Coronary artery (tissue), 2 donors: ENCODE measurements at regions not wholly inside any gene's neighbourhood (a gene's known extent, or its start where the extent isn't known, plus 50 kb on each side); places are given as distances from the start of the nearest gene placed in this dataset.

Experiments
- DNase-seq: peaks from one replicate; pipeline ENCODE4 v3.0.0-alpha.2; 2017; ENCODE audit warnings: low spot score
- H3K27ac ChIP-seq, 2 donors: fragments of 200-600 bp; sonication (generic); one replicate each; pipeline ENCODE4 v1.5.1; 2016 to 2019
- H3K4me3 ChIP-seq: fragments of 200-600 bp; sonication (generic); 2 replicates; pipeline ENCODE4 v1.5.1; 2016; ENCODE audit warnings: mild to moderate bottlenecking, moderate library complexity
- CTCF ChIP-seq: fragments of 200-600 bp; sonication (generic); IDR thresholded peaks from one replicate; pipeline ENCODE4 v1.5.1; 2019; ENCODE audit warnings: antibody characterized with exemption

GRCh38 chr1:30386156-30386926 is 337.0 kb downstream of the MATN1 start:
- DNase-seq: no peak
- H3K4me3 ChIP-seq: no peak overlapping the region
- H3K27ac ChIP-seq: no peak overlapping the region
- TF ChIP-seq CTCF: no peak

GRCh38 chr1:30385246-30385995 is 338.0 kb downstream of the MATN1 start:
- no peak for DNase-seq

GRCh38 chr1:30384286-30385245 is 338.8 kb downstream of the MATN1 start:
- H3K27ac ChIP-seq: no peak overlapping the region
- no peak for DNase-seq
- no peak for TF ChIP-seq CTCF
- H3K4me3 ChIP-seq: no peak overlapping the region

More at GRCh38 chr1:30385246-30385995, 338.0 kb downstream of the MATN1 start:
- H3K27ac ChIP-seq: no peak overlapping the region
- H3K4me3 ChIP-seq: no peak overlapping the region
- no peak for TF ChIP-seq CTCF

GRCh38 chr1:30383221-30383711 is 340.1 kb downstream of the MATN1 start:
- no peak for TF ChIP-seq CTCF
- DNase-seq: no peak
- H3K27ac ChIP-seq: no peak overlapping the region

GRCh38 chr1:30382496-30382895 is 340.9 kb downstream of the MATN1 start:
- DNase-seq: no peak
- Histone ChIP-seq H3K27ac (no peak overlapping the region), H3K4me3 (no peak overlapping the region)
- no peak for TF ChIP-seq CTCF

More at GRCh38 chr1:30383221-30383711, 340.1 kb downstream of the MATN1 start:
- H3K4me3 ChIP-seq: no peak overlapping the region

- DNase-seq: no peak
- TF ChIP-seq CTCF: no peak
- Histone ChIP-seq H3K4me3 (no peak overlapping the region), H3K27ac (no peak overlapping the region)
These were observed 341.6 kb downstream of the MATN1 start for GRCh38 chr1:30381671-30382365.
